HL-60 (cell line): ENCODE measurements at regions not wholly inside any gene's neighbourhood (a gene's known extent, or its start where the extent isn't known, plus 50 kb on each side); places are given as distances from the start of the nearest gene placed in this dataset.
"Not testable (repeated sequence)": the region's sequence is repeated elsewhere in the genome, so short reads cannot be mapped to it uniquely, and the experiment has no call there.

ENCODE experiments used
- CTCF ChIP-seq: IDR thresholded peaks from one replicate; pipeline ENCODE4 v1.5.1; 2011; ENCODE audit warnings: low read length, control low read depth, inconsistent platforms; ENCODE audit not compliant: insufficient read depth
- POLR2AphosphoS5 ChIP-seq: IDR thresholded peaks from 2 replicates; pipeline ENCODE4 v1.6.1; 2012; ENCODE audit warnings: low read depth
- SPI1 ChIP-seq: IDR thresholded peaks from 2 replicates; pipeline ENCODE4 v1.6.1; 2012; ENCODE audit warnings: low read depth, mild to moderate bottlenecking, borderline replicate concordance

GRCh38 chr3:154810017-154810416 is 270.1 kb upstream of the MME start:
- not testable (repeated sequence) for TF ChIP-seq CTCF, POLR2AphosphoS5, SPI1
